Upper lobe of right lung (tissue), 1 donor: ENCODE measurements at regions not wholly inside any gene's neighbourhood (a gene's known extent, or its start where the extent isn't known, plus 50 kb on each side); places are given as distances from the start of the nearest gene placed in this dataset.

Source experiments
- ATAC-seq: fragments of 200-7000 bp; cut with Tn5 transposase; one replicate; pipeline ENCODE4 v1.9.1; 2020; ENCODE audit warnings: mild to moderate bottlenecking, moderate library complexity
- DNase-seq: peaks from one replicate; pipeline ENCODE4 v3.0.0-alpha.2; 2020
- H3K27ac ChIP-seq: fragments of 200-600 bp; one replicate; pipeline ENCODE4 v1.8.0; 2022
- H3K27me3 ChIP-seq: fragments of 200-600 bp; one replicate; pipeline ENCODE4 v1.8.0; 2022; ENCODE audit warnings: mild to moderate bottlenecking
- H3K36me3 ChIP-seq: fragments of 200-600 bp; one replicate; pipeline ENCODE4 v1.8.0; 2022
- H3K4me1 ChIP-seq: fragments of 200-600 bp; one replicate; pipeline ENCODE4 v1.8.0; 2022
- H3K4me3 ChIP-seq: fragments of 200-600 bp; one replicate; pipeline ENCODE4 v1.8.0; 2022; ENCODE audit warnings: mild to moderate bottlenecking
- H3K9me3 ChIP-seq: fragments of 200-600 bp; one replicate; pipeline ENCODE4 v1.8.0; 2022
- intact Hi-C: fragments of 100-400 bp; cut with DNase I; formaldehyde crosslinking; loops from one replicate; pipeline ENCODE4 v1.11.0; 2022
- TF ChIP-seq, protein P1 (sequence below): fragments of 200-600 bp; IDR thresholded peaks from one replicate; pipeline ENCODE4 v1.8.0; 2022; ENCODE audit warnings: antibody characterized with exemption
- donor health status: DM: no; HTN: yes; CAD: no; lungs with severe emphysema.

GRCh38 chr6:141359953-141360352, 772.8 kb upstream of the GJE1 start:
- no peak for DNase-seq

DNA sequence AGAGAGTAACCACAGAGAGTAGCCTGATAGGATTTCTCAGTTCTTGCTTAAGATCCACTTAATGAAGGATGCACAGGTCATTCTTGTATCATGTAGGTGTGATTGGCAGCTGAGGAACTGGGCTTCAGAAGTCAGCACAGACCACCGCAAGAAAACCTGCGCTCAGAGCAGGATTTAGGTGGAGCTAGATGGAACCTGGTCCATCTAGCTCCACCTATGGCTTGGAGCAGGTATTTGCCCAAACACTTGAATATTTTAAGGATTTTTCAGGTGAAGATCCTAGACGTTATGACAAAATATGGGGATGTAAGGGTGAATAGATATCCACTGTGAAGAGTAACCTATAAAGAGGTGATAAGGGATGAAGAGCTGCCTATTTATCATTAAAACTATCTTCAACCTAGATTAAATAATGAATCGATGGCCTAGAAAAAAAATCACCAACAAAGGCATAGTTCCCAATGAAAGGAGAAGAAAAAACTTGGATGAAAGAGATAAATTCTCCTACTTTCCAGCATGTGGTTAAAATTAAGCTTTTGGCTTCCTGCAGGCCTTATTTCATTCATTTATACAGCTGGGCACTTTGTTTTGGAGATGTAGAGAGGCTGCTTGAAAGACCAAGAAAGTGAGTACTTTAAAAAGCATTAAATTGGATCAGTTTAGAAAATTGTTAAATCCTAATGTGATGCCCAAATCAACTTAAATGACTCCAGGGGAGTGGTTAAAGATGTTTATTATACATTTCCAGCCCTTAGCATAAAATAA, 778.4 kb upstream of the GJE1 start:
- Histone ChIP-seq H3K4me3 (no peak overlapping the region), H3K27ac (no peak overlapping the region), H3K27me3 (no peaks in the 10 kb centered on the region), H3K4me1 (no peaks in the 10 kb centered on the region), H3K9me3 (no peaks in the 10 kb centered on the region), H3K36me3 (no peaks in the 10 kb centered on the region)
- ATAC-seq (no peak), DNase-seq (no peak)
- TF ChIP-seq, protein P1, sequence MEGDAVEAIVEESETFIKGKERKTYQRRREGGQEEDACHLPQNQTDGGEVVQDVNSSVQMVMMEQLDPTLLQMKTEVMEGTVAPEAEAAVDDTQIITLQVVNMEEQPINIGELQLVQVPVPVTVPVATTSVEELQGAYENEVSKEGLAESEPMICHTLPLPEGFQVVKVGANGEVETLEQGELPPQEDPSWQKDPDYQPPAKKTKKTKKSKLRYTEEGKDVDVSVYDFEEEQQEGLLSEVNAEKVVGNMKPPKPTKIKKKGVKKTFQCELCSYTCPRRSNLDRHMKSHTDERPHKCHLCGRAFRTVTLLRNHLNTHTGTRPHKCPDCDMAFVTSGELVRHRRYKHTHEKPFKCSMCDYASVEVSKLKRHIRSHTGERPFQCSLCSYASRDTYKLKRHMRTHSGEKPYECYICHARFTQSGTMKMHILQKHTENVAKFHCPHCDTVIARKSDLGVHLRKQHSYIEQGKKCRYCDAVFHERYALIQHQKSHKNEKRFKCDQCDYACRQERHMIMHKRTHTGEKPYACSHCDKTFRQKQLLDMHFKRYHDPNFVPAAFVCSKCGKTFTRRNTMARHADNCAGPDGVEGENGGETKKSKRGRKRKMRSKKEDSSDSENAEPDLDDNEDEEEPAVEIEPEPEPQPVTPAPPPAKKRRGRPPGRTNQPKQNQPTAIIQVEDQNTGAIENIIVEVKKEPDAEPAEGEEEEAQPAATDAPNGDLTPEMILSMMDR, result peak; percentile 7
- intact Hi-C loops, result no loop called here

More at GRCh38 chr6:141359953-141360352, 772.8 kb upstream of the GJE1 start:
- intact Hi-C loops, result no loop called here
- Histone ChIP-seq H3K36me3 (no peaks in the 10 kb centered on the region), H3K4me3 (no peak overlapping the region), H3K27me3 (no peaks in the 10 kb centered on the region), H3K27ac (no peak overlapping the region), H3K9me3 (no peaks in the 10 kb centered on the region), H3K4me1 (no peaks in the 10 kb centered on the region)
- TF ChIP-seq, protein P1, result no peak
- ATAC-seq, result no peak

GRCh38 chr6:141351721-141352120, 781.0 kb upstream of the GJE1 start:
- DNase-seq (no peak), ATAC-seq (no peak)
- Histone ChIP-seq H3K4me3 (no peak overlapping the region), H3K27ac (no peak overlapping the region), H3K36me3 (no peaks in the 10 kb centered on the region), H3K4me1 (no peaks in the 10 kb centered on the region), H3K9me3 (no peaks in the 10 kb centered on the region), H3K27me3 (no peaks in the 10 kb centered on the region)
- TF ChIP-seq, protein P1, result no peak
- intact Hi-C loops, result no loop called here

GRCh38 chr6:141349710-141350109, 783.0 kb upstream of the GJE1 start:
- Histone ChIP-seq H3K36me3 (no peaks in the 10 kb centered on the region), H3K4me3 (no peak overlapping the region), H3K27me3 (no peaks in the 10 kb centered on the region), H3K4me1 (no peaks in the 10 kb centered on the region), H3K27ac (no peak overlapping the region), H3K9me3 (no peaks in the 10 kb centered on the region)
- ATAC-seq (no peak), DNase-seq (no peak)
- intact Hi-C loops, result no loop called here
- TF ChIP-seq, protein P1, result no peak

DNA sequence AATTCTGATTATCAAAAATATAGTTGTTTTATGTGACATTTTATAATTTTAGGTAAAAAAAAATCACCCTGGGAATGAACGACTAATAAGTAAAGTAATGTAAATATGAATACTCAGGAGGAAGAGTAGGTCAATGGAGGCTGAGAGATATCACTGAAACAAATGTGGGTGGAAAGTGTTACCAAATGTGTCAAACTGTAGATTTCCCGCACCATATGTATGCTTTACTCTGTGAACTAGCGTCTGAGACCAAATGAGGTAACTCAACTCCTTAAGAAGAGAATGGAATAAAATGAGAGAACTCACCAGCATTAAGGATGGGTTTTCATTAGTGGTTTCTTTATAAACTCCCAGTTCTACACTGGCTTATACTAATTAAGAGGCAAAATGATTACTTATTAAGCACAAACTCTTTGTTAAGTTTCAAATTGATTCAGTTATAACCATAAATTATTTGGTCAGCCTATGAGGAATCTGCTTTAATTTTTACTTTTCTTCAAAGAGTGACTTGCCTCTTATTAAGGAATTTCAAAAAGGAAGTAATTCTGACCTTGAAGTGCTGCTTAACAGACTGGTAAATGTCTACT, 784.7 kb upstream of the GJE1 start:
- TF ChIP-seq, protein P1, result no peak
- ATAC-seq (no peak), DNase-seq (no peak)
- Histone ChIP-seq H3K4me3 (no peak overlapping the region), H3K9me3 (no peaks in the 10 kb centered on the region), H3K27ac (no peak overlapping the region), H3K27me3 (no peaks in the 10 kb centered on the region), H3K4me1 (no peaks in the 10 kb centered on the region), H3K36me3 (no peaks in the 10 kb centered on the region)
- intact Hi-C loops, result no loop called here
